NT2/D1 (cell line): ENCODE measurements at regions not wholly inside any gene's neighbourhood (a gene's known extent, or its start where the extent isn't known, plus 50 kb on each side); places are given as distances from the start of the nearest gene placed in this dataset.

Source experiments
- SUZ12 ChIP-seq: IDR thresholded peaks from 2 replicates; pipeline ENCODE4 v1.6.1; 2011; ENCODE audit not compliant: insufficient read length, insufficient read depth; ENCODE audit errors: extremely low read depth
- YY1 ChIP-seq: IDR thresholded peaks from 2 replicates; pipeline ENCODE4 v1.6.1; 2011; ENCODE audit not compliant: insufficient read length, insufficient read depth
- ZNF274 ChIP-seq: IDR thresholded peaks from 2 replicates; pipeline ENCODE4 v1.6.1; 2011; ENCODE audit warnings: mild to moderate bottlenecking, low read depth, low read length

- TF ChIP-seq SUZ12, result no peak
- TF ChIP-seq YY1, result no peak
- TF ChIP-seq ZNF274, result no peak
These were observed 167.5 kb upstream of the DPYD start for GRCh38 chr1:98088381-98088780.
